ENCODE measurements at regions not wholly inside any gene's neighbourhood (a gene's known extent, or its start where the extent isn't known, plus 50 kb on each side); places are given as distances from the start of the nearest gene placed in this dataset.

- ATAC-seq, result no peak
- TF ChIP-seq, protein P1, sequence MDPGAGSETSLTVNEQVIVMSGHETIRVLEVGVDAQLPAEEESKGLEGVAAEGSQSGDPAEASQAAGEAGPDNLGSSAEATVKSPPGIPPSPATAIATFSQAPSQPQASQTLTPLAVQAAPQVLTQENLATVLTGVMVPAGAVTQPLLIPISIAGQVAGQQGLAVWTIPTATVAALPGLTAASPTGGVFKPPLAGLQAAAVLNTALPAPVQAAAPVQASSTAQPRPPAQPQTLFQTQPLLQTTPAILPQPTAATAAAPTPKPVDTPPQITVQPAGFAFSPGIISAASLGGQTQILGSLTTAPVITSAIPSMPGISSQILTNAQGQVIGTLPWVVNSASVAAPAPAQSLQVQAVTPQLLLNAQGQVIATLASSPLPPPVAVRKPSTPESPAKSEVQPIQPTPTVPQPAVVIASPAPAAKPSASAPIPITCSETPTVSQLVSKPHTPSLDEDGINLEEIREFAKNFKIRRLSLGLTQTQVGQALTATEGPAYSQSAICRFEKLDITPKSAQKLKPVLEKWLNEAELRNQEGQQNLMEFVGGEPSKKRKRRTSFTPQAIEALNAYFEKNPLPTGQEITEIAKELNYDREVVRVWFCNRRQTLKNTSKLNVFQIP (CRISPR knock-in tag; IDR thresholded peaks at IDR 0.05; ENCODE audit: borderline replicate concordance, low read depth), result no peak
Measured at GRCh38 chr1:50272912-50273311, 150.3 kb downstream of the DMRTA2 start.

DNA sequence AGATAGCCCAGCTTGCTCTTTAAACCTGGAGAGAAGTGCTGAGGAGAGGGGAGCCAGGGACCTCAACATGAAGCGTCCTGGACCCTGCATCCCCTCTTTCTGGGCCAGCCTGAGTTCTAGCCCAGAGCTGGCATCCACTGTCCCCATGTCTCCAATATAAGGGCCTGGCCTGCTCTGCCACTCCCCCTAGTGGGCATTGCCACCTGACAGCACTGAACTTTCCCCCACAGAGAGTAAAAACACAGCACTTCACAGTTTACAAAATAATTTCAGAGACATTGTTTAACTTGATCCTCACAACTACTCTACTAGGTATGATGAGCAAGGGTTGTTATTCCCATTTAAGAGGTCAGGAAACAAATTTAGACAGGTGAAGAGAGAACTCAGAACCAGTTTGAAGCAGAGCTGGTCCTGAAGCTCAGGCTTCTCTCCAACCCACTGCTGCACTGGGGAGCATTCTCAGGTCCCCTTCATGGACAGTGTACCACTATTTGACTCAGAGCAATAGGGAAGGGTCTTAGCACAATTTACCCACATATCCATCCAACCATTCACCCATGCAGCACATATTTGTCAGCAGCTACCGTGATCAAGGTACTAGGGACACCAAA is 151.2 kb downstream of the DMRTA2 start:
- TF ChIP-seq ZNF565 (CRISPR knock-in tag; conservative IDR thresholded peaks at IDR 0.05; ENCODE audit: low read depth), result no peak
- TF ChIP-seq TCF4 (CRISPR knock-in tag; IDR thresholded peaks at IDR 0.05; ENCODE audit: borderline replicate concordance), result no peak
- no peak for TF ChIP-seq CSDC2 (CRISPR knock-in tag; IDR thresholded peaks at IDR 0.05)
- no peak for TF ChIP-seq ZNF70 (CRISPR knock-in tag; IDR thresholded peaks at IDR 0.05)
- TF ChIP-seq, protein P1 (CRISPR knock-in tag; IDR thresholded peaks at IDR 0.05; ENCODE audit: borderline replicate concordance, low read depth), result no peak
- no peak for TF ChIP-seq TOX (CRISPR knock-in tag; IDR thresholded peaks at IDR 0.05; ENCODE audit: borderline replicate concordance)
- TF ChIP-seq ZFP30 (CRISPR knock-in tag; IDR thresholded peaks at IDR 0.05), result no peak
- no peak for TF ChIP-seq ISL1 (CRISPR knock-in tag; IDR thresholded peaks at IDR 0.05)
- TF ChIP-seq RARB (CRISPR knock-in tag; IDR thresholded peaks at IDR 0.05), result no peak
- TF ChIP-seq, protein P2, sequence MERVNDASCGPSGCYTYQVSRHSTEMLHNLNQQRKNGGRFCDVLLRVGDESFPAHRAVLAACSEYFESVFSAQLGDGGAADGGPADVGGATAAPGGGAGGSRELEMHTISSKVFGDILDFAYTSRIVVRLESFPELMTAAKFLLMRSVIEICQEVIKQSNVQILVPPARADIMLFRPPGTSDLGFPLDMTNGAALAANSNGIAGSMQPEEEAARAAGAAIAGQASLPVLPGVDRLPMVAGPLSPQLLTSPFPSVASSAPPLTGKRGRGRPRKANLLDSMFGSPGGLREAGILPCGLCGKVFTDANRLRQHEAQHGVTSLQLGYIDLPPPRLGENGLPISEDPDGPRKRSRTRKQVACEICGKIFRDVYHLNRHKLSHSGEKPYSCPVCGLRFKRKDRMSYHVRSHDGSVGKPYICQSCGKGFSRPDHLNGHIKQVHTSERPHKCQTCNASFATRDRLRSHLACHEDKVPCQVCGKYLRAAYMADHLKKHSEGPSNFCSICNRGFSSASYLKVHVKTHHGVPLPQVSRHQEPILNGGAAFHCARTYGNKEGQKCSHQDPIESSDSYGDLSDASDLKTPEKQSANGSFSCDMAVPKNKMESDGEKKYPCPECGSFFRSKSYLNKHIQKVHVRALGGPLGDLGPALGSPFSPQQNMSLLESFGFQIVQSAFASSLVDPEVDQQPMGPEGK (CRISPR knock-in tag; IDR thresholded peaks at IDR 0.05; ENCODE audit: borderline replicate concordance), result no peak
- TF ChIP-seq ESRRG (CRISPR knock-in tag; IDR thresholded peaks at IDR 0.05), result no peak
- no peak for TF ChIP-seq BACH2 (CRISPR knock-in tag; IDR thresholded peaks at IDR 0.05; ENCODE audit: borderline replicate concordance)
- TF ChIP-seq TSHZ2 (CRISPR knock-in tag; IDR thresholded peaks at IDR 0.05), result no peak
- no peak for TF ChIP-seq OSR1 (CRISPR knock-in tag; IDR thresholded peaks at IDR 0.05)
- TF ChIP-seq, protein P3, sequence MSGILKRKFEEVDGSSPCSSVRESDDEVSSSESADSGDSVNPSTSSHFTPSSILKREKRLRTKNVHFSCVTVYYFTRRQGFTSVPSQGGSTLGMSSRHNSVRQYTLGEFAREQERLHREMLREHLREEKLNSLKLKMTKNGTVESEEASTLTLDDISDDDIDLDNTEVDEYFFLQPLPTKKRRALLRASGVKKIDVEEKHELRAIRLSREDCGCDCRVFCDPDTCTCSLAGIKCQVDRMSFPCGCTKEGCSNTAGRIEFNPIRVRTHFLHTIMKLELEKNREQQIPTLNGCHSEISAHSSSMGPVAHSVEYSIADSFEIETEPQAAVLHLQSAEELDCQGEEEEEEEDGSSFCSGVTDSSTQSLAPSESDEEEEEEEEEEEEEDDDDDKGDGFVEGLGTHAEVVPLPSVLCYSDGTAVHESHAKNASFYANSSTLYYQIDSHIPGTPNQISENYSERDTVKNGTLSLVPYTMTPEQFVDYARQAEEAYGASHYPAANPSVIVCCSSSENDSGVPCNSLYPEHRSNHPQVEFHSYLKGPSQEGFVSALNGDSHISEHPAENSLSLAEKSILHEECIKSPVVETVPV (CRISPR knock-in tag; IDR thresholded peaks at IDR 0.05), result no peak
- TF ChIP-seq PPARA (CRISPR knock-in tag; IDR thresholded peaks at IDR 0.05; ENCODE audit: borderline replicate concordance), result no peak
- no peak for TF ChIP-seq ARNTL (CRISPR knock-in tag; IDR thresholded peaks at IDR 0.05; ENCODE audit: borderline replicate concordance, low read depth)
- ATAC-seq, result peak; percentile 88

DNA sequence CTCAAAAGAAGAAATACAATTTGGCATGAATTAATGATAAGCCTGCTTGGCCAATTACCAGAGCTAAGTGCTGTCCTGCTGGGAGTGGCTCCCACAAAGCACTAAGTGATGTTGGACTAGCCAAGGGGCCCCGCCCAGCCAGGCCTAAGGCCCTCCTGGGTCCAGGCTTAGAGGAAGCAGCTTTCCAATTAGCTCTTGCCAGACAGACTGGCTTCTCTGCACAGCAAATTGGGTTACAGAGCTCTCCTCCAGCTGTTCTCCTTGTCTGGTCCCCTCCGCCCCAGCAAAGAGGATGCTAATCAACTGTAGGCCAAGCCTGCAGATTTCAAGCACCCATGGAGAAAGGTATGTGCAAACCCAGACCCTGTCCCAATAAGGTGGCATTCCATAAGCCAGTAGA is 151.9 kb downstream of the DMRTA2 start:
- ATAC-seq, result peak; percentile 47
- TF ChIP-seq RARB (CRISPR knock-in tag; IDR thresholded peaks at IDR 0.05) (no peak), ZC3H10 (CRISPR knock-in tag; IDR thresholded peaks at IDR 0.05) (no peak), ARNTL (CRISPR knock-in tag; IDR thresholded peaks at IDR 0.05; ENCODE audit: borderline replicate concordance, low read depth) (no peak), TCF4 (CRISPR knock-in tag; IDR thresholded peaks at IDR 0.05; ENCODE audit: borderline replicate concordance) (peak; percentile 79; the same call in 1 of the 2 replicates), ESRRG (CRISPR knock-in tag; IDR thresholded peaks at IDR 0.05) (no peak), ZNF565 (CRISPR knock-in tag; conservative IDR thresholded peaks at IDR 0.05; ENCODE audit: low read depth) (0 out of 2 replicates have a peak, but pooled peaks have one; percentile 24), PPARA (CRISPR knock-in tag; IDR thresholded peaks at IDR 0.05; ENCODE audit: borderline replicate concordance) (no peak), OSR1 (CRISPR knock-in tag; IDR thresholded peaks at IDR 0.05) (no peak)
- TF ChIP-seq, protein P4, sequence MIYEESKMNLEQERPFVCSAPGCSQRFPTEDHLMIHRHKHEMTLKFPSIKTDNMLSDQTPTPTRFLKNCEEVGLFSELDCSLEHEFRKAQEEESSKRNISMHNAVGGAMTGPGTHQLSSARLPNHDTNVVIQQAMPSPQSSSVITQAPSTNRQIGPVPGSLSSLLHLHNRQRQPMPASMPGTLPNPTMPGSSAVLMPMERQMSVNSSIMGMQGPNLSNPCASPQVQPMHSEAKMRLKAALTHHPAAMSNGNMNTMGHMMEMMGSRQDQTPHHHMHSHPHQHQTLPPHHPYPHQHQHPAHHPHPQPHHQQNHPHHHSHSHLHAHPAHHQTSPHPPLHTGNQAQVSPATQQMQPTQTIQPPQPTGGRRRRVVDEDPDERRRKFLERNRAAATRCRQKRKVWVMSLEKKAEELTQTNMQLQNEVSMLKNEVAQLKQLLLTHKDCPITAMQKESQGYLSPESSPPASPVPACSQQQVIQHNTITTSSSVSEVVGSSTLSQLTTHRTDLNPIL (CRISPR knock-in tag; IDR thresholded peaks at IDR 0.05; ENCODE audit: low read depth), result no peak
- TF ChIP-seq, protein P2 (CRISPR knock-in tag; IDR thresholded peaks at IDR 0.05; ENCODE audit: borderline replicate concordance), result no peak
- TF ChIP-seq, protein P3 (CRISPR knock-in tag; IDR thresholded peaks at IDR 0.05), result no peak
- TF ChIP-seq, protein P1 (CRISPR knock-in tag; IDR thresholded peaks at IDR 0.05; ENCODE audit: borderline replicate concordance, low read depth), result no peak
